ENCODE measurements at regions not wholly inside any gene's neighbourhood (a gene's known extent, or its start where the extent isn't known, plus 50 kb on each side); places are given as distances from the start of the nearest gene placed in this dataset.

DNA sequence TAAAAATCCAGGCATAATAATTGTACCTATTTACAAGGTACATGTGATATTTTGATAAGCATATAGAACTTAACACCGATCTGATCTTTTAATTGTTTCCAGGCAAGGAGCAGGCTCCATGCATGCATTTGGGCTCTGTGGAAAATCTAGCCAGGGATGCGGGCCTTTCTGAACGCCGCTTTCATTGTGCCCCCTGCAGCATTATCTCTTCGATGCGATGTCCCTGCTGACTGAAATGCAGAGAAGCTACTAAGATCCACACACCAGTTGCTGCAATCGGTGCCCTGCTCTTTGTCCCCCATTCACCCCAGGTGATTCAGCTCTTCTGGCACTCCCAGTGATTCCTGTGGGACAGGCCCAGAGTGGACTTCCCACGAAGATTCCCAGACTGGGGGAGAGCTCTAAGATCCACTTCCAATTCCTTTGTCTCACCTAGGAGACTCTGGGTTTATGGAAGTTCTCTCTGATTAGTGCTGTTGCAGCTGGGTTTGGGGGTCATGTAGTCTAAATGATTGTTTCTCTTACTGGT lies 254.3 kb upstream of the AGA start:
- no peak for DNase-seq (ENCODE audit: low read depth)

DNA sequence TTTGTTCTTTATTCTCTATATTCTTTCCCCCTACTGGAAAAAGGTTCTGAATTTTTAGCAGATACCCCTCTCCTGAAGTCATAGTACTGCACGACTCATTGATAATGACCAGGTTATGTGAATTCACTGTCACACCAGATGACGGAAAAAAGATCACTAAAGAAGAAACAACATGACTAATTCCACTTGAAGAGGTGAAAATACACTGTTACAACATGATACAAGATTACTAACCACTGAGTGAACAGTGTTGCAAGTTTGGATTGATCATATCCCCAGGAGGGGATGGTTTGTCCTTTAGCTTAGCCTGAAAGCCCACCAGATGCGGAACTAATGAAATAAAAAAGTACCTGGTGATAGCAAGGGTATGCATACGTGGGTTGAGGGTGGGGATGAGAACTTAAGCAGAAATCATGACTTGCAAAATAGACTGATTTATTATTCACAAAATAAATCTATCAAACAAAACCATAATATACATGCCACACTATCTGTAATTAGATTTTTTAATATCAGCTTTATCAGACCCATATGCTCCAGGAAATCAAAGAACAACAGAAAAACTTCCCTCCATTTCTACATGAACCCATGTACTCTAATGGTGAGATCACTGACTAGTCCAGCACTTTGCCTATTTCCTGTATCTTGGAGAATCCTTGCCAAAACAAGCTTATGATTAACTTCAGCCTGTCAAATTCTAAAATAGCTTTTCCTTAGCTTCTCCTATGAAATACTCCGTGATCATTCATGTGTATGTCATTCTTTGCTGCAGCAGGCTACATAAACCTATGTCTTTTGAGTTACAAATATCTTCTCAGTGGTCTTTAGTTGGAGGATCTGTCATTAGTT lies 257.4 kb upstream of the AGA start:
- DNase-seq (ENCODE audit: low read depth): peak; percentile 31

DNA sequence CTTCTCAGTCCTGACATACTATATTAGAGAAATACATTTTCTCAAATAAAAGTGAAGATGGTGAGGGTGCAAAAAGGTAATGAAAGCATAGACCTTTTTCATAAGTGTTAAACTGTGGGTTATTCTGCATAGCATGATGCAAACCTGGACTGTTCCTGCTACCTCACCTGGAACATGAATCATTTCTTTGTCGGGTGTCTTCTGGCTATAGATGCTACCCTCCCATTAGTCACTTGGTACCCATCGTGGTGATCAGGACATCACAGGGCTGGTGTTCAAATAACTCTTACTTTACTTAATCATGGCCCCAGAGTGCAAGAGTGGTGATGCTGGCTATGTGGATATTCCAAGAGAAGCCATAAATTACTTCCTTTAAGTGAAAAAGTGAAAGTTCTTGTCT lies 264.7 kb upstream of the AGA start:
- no peak for DNase-seq (ENCODE audit: low read depth)

DNA sequence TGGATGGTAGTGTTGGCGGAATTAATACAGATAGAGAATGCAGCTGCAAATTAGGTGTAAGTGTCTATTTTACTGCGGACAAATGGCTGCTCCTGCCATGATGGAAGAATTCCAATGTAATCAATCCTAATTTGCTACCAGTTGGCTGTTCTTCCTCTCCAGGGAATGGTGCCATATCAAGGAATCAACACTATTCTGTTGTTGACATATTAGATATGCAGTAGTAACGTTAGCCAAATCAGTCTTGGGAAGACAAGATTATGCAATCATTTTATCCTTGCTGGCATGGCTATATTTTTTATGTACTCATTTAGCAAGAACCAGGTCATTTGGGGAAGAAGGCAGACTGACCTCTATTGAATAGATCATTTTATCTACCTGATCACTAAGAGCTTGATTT lies 271.2 kb upstream of the AGA start:
- DNase-seq (ENCODE audit: low read depth): no peak

DNA sequence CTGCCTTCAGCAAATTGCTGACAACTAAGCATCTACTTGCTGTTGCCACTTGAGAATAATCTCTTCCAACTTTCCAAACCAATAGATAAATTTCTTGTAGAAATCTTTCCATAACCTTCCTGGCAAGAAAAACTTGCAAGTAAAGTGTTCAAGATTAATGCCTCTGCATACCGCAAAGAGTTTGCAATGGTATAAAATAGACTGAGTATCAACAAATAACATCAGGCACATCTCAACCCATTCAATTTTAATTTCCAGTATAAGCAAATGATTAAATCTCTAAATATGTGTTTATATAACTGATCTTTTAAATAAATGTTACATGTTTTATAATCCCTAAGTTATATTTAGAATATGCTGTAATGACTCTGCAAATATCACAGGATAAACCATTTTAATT lies 275.2 kb upstream of the AGA start:
- DNase-seq (ENCODE audit: low read depth): no peak

DNA sequence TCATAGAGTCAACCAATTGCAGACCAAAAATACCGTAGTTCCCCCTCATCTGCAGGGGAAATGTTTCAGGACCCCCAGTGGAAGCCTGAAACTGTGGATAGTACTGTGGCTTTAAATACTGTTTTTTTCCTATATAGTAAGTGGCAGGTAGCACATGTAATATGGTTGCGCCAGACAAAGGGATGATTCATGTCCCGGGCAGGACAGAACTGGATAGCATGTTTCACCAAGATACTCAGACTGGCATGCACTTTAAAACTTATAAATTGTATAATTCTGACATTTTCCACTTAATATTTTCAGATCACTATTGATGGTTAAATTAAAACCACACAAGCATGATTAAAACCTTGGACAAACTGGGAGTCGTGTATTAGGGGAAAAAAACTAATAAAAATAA lies 276.3 kb upstream of the AGA start:
- no peak for DNase-seq (ENCODE audit: low read depth)

DNA sequence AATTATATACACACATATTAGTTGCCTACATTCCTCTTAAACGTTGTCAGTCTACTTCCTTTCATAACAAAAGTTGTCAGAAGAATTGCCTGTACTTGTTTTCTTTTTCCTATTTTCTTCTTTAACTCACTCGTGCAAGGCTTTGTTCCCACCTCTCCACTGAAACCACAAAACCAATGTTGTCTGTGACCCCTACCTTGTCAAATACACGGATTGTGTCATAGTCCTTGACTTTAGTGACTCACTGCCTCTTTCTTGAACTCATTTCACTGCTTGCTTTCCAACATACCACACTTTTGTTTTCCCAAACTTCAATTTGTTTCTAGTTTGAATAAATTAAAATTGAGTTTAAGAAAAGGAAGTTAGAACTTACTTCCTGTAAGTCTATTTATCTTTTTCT lies 283.9 kb upstream of the AGA start:
- no peak for DNase-seq (ENCODE audit: low read depth)

DNA sequence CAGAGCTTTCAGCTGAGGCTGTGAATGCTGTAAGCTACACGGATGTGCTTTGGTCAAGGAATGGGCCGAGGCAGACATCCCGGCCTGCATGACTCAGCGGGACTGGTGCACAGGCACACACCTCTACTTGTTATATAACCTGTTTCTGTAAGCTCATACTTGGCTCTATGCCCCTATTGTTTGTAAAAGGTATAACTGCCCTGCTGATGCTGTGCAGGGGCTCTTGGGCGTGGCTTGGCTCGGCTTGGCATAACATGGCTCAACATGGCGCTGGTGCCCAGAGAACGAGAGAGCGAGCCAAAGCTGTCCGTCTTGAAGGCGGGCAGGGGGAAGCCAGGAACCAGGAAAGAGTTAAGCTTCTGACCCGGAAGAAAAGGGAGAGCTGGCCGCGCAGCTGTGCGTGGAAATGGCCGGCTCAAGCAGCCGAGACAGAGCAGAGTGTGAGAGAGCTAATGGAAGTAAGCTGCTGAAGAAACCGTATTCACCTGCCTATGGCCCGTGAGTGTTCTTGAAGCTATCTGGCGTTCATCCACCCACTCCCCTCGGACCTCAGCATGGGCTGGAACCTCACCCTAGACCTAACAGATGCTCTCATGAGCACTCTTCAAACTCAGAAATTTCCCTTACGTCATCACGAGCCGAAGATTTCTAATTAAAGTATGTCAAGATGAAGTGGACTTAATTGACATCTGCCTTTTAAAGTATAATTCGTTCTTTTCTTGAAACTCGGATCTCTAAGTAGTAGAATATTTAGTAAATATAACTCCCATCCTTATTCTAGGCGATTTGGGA lies 286.3 kb upstream of the AGA start:
- DNase-seq (ENCODE audit: low read depth): no peak

DNA sequence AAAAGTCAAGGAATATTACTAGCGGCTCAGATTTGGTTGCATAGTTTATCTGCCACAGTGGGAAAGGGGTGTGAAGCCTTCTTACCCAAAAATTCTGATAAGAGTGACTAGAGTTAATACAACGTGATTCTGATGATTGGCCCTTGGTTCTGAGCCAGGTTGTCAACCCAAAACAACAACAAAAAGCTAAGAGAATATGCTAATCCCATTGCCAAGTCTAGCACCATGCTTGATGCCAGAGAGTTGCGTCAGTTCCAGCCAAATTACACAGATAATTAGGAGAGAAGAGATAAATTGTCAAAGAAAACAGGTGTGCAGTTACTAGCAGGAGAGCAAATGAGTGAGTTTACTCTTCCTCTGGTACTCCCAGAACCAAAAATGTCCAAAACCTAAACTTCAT lies 287.4 kb upstream of the AGA start:
- DNase-seq (ENCODE audit: low read depth): no peak

DNA sequence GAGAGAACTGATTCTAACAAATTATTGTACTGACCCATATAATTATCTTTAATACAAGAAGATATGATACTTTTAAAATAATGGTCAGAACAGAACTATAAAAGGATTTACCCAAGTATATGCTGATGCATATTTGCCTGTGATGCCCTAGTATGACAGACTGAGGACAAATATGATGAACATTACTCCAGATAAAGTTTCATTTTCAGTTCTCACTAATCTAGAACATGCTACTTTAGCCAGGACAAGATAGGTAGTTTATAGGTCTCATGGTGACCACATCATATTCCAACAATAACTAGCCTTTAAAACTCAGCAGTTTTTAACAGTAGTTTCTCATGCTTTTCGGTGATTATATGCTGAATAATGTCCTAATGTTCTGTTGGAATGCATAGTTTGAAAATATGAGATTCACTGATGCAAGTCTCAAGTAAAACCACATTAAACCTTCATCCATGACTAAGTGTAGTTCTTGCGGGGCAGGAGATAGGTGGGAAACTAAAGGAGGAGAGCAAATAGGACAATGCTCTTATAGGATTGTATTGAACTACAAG lies 295.2 kb upstream of the AGA start:
- no peak for DNase-seq (ENCODE audit: low read depth)

DNA sequence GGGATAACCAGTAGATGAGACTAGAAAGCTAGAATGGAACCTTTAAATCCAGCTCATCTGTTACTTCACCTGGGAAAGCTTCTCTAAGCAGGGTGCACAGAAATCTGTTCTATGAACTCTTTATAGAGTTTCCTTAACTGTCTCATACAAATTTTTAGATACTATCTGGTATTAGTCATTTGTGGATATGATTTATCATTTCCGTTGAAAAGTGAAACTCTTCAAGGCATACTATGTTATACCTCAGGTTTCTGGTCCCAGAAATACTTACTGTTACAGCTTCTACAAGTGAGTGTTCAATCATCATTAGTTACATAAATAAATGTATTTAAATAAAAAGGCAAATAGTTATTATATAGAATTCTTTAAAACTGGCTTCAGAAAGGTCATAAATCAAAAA lies 298.3 kb upstream of the AGA start:
- no peak for DNase-seq (ENCODE audit: low read depth)

DNA sequence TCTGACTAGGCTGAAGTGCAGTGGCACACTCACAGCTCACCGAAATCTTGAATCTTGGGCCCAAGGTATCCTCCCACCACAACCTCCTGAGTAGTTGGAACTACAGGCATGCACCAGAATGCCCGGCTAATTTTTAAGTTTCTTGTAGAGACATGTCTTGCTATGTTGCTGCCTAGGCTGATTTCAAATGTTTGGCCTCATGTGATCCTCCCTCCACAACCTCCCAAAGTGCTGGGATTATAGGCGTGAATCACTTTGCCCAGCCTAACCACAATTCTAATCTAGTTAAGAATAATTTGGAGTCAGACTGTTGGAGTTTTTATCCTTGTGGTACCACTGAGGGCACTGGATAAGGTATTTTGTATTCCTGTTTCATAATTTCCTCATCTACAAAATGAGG lies 317.5 kb upstream of the AGA start:
- no peak for DNase-seq (ENCODE audit: low read depth)

DNA sequence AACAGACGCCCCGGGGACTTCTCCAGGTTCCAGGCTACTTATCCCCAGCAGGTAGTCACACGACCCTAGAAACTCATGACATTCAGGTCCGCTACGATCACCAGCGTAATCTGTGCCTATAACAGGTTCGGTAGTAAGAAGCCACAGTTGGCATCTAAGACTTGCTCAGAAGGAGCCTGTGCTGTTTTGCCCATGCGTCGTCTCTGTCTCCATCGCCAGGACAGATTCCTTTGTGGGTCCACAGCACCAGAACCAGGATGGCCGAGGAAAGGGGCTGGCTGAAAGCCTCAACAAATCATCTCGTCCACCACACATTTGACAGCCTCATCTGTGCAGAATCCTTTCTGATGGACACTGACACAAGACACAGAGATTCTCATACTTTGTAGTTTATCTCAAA lies 319.5 kb upstream of the AGA start:
- no peak for DNase-seq (ENCODE audit: low read depth)

DNA sequence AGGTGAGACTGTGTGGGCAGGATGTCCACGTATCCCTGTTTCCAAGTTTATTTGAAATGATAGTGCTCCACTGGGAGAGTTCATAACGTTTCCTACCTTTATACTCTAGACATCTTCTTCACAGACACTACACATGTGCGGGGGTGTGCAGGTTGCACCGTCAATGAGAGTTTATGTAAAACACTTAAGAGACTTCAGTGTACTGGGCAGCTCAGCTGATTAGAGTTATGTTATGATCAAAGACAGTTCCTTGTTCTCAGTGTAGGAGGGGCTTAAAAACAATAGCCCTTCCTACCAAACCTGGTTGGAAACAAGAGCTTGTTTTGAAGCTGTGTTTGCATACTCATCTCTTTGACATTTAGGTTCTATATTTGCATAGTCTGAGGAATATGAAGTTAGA lies 326.9 kb upstream of the AGA start:
- no peak for DNase-seq (ENCODE audit: low read depth)

DNA sequence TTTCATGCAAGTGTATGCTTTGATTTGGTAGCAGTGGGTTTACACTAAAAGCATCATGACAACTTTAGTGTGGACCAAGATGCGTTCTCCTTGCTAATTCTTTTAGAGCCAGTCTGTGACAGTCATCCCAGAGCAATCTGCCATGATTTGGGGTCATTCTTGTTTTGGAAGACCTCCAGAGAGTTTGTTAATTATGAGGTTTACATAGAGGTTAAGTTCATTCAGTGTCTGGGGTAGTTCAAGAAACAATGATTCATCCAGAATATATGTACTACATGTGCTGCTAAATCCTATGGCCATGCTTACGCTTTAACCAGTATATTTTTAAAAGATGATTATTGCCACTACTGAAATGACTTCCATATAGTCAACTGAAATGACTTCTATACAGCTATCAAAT lies 328.5 kb upstream of the AGA start:
- DNase-seq (ENCODE audit: low read depth): no peak

DNA sequence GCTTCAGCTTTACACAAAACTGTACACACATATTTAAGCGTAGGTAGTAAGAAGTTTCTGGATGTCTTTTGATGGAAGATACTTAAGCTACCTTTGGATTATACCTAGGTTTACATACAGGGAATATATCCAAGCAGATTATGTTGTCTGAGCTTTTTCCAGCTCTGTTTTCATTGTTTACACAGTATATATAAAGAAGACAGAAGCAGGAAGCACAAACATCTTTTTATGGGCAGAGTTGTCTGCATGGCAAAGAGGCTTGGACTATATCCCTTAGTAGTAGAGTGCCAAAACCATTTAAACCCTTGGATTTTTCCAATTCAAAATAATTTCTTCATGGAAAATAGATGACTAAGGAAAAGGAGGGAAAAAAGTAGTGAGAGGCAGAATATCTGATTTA lies 329.4 kb upstream of the AGA start:
- no peak for DNase-seq (ENCODE audit: low read depth)

DNA sequence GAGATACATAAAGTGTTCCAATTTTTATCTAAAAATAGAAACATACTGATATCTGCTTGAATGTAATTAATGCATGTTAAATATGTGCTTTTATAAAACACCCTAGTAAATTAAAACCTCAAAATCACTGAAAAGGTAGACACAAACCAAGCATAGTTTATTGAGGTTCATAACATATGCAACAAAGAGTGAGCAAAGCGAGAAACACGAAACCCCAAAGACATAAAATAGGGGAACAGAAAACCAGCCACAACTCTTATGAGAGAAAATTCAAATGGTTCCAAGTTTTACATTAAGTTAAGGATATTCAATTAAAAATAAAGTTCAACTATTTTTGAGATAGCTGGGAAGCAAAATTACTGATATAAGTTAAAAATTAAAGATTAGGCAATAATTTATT lies 336.4 kb upstream of the AGA start:
- no peak for DNase-seq (ENCODE audit: low read depth)

DNA sequence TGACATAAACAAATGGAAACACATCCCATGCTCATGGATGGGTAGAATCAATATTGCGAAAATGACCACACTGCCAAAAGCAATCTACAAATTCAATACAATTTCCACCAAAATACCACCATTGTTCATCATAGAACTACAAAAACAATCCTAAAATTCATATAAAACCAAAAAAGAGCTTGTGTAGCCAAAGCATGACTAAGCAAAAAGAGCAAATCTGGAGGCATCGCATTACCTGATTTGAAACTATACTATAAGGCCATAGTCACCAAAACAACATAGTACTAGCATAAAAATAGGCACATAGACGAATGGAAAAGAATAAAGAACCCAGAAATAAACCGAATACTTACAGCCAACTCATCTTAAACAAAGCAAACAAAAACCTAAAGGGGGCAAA lies 342.8 kb upstream of the AGA start:
- DNase-seq (ENCODE audit: low read depth): no peak

DNA sequence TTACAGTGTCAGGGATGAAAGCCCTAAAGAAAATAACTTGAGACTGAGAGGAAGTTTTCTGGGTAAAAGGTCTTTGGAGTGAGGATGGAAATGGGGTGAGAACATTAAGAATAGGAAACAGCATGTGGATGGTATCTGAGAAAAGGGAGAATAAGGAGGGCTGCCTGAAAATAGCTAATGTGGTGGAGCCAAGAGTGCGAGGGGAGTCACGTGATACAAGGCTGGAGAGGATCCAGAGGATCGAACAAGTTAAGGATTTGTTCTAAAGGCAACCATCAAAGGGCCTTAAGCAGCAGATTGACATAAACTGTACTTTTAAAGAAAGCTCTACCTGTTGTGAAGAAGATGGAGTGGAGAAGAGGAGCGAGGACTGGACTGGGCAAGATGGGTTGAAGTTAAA lies 347.4 kb upstream of the AGA start:
- no peak for DNase-seq (ENCODE audit: low read depth)

DNA sequence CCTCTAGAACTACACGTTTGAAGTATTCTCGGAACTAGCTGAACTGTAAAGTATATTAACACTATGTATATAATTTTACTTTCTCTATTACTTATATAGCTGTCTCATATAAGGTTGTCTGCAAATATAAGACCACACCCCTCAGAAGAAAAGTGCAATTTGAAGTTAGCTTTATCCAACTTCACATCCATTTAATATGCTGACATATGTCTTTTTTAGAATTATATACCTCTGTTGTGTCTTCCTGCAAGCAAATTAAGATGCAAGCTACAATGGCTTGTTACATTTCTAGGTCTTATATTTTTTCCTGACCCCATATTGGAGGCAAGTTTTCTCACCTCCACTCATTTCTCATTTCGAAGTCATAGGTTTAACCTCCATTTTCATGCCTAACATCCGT lies 349.0 kb upstream of the AGA start:
- DNase-seq (ENCODE audit: low read depth): no peak

DNA sequence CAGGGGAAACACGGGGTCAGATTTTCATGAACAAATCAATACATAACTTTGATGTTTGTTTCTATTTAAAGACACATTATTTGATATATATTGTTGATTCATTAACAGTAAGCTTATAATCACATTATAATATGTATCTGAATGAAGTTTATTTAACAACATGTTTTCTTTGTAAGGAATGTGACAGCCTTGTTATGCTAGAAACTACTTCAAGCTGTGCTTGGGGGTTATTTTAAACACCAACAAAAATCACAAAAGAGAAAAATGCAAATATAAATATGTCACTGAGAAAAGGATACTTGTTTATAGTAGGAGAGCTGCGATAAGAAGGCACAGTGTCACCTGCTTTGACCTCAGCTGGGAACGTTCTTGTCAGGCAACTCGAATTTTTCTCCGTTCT lies 354.6 kb upstream of the AGA start:
- no peak for DNase-seq (ENCODE audit: low read depth)

DNA sequence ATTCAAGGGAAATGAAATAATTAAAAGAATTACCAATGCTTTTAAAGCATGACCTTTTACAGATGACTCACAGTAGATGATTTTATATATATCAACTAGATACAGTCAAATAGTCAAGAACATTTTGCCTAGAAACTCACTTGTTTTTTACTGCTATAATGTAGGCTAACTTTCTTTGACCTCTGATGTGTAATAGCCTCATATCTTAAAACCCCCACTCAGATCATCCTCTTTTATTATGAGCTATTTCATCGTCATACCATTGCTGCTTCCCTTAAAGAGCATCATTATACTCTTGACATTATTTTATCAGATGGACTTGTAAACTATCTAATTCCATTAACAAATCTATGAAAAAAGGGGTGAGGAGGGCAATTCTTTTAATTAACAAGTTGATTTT lies 355.9 kb upstream of the AGA start:
- DNase-seq (ENCODE audit: low read depth): no peak

DNA sequence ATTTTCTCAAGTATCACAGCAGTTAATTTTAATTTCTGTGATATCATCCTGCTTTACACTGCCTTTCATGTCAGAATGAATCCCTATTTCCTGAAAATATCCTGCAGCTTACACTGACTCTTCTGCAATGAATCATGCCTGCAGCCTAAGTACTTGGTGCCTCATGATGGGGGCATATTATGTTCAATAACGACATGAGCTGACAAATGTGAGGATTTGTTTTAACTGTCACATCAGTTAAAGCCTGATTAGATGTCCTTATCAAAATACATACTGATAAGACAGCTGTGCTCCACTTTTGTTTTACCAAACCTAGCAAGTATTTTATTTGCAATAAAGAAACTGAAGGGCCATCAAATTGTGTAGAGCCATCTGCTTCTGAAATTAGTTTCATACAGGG lies 359.9 kb upstream of the AGA start:
- no peak for DNase-seq (ENCODE audit: low read depth)

Data from HS-5 (cell line).